NB4 (cell line): ENCODE measurements at regions not wholly inside any gene's neighbourhood (a gene's known extent, or its start where the extent isn't known, plus 50 kb on each side); places are given as distances from the start of the nearest gene placed in this dataset.

Experiments
- DNase-seq: peaks from one replicate; pipeline ENCODE4 v3.0.0; 2010; ENCODE audit warnings: low read depth
- H3K4me3 ChIP-seq: one replicate; pipeline ENCODE4 v1.5.1; 2011; ENCODE audit warnings: mild to moderate bottlenecking, low read depth, low read length, moderate library complexity
- CTCF ChIP-seq: IDR thresholded peaks from one replicate; pipeline ENCODE4 v1.5.1; 2012; ENCODE audit warnings: low read depth, low read length
- MAX ChIP-seq: IDR thresholded peaks from 2 replicates; pipeline ENCODE4 v1.6.1; 2011; ENCODE audit warnings: low read depth, low read length
- MYC ChIP-seq: IDR thresholded peaks from 2 replicates; pipeline ENCODE4 v1.6.1; 2011; ENCODE audit warnings: low read depth, low read length
- POLR2A ChIP-seq: IDR thresholded peaks from 2 replicates; pipeline ENCODE4 v1.6.1; 2011; ENCODE audit warnings: mild to moderate bottlenecking; ENCODE audit not compliant: insufficient read length; ENCODE audit errors: extremely low read depth

GRCh38 chr6:121539439-121539838 lies 104.0 kb downstream of the GJA1 start:
- H3K4me3 ChIP-seq, result no peak overlapping the region
- TF ChIP-seq POLR2A (no peak), MAX (no peak), CTCF (no peak), MYC (no peak)
- no peak for DNase-seq

GRCh38 chr6:121540210-121540609 lies 104.8 kb downstream of the GJA1 start:
- H3K4me3 ChIP-seq, result no peak overlapping the region
- TF ChIP-seq MAX (no peak), CTCF (no peak), MYC (no peak), POLR2A (no peak)
- no peak for DNase-seq

GRCh38 chr6:121544691-121545090 lies 109.2 kb downstream of the GJA1 start:
- TF ChIP-seq CTCF (no peak), POLR2A (no peak), MAX (no peak), MYC (no peak)
- no peak for DNase-seq
- H3K4me3 ChIP-seq, result no peak overlapping the region

- no peak for DNase-seq
- H3K4me3 ChIP-seq, result no peak overlapping the region
- no peak for TF ChIP-seq POLR2A
- no peak for TF ChIP-seq MAX
- TF ChIP-seq MYC, result no peak
- no peak for TF ChIP-seq CTCF
These were observed 112.7 kb downstream of the GJA1 start for GRCh38 chr6:121548131-121548530.

- no peak for TF ChIP-seq CTCF
- no peak for TF ChIP-seq MAX
- no peak for TF ChIP-seq POLR2A
- no peak for TF ChIP-seq MYC
- DNase-seq, result no peak
- no peak overlapping the region for H3K4me3 ChIP-seq
These were observed 114.3 kb downstream of the GJA1 start for GRCh38 chr6:121549736-121550135.
